ENCODE measurements at regions not wholly inside any gene's neighbourhood (a gene's known extent, or its start where the extent isn't known, plus 50 kb on each side); places are given as distances from the start of the nearest gene placed in this dataset.

DNA sequence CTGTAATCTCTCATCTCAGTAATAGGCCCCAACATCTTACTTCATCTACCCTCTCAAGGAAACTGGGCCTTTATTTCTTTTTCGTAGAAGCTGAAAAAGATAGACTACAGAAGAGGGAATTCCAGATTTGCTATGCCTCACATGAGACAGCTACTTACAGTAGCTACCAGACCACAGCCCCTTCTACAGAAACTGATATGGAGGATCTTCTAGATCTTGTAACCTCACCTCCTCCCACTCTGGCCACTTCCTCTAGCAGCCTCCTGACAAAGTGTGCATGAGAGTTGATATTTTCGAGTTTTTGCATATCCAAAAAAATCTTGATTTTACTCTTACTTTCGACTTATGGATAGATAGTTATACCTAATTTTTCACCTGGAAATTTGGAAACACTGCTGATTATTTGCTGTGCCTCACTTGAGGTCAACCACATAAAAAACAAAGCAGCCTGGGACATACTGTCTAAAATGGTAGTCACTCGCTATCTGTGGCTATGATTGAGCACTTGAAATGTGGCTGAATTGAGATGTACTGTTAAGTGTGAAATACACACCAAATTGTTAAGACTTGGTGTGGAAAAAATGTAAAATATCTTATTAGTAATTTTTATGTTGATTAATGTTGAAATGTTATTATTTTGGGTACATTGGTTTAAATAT, 86.3 kb upstream of the NID2 start:
- ATAC-seq (no peak), DNase-seq (ENCODE audit: low read depth, low spot score) (no peak), FAIRE-seq (no peak)
- H3K36me3 ChIP-seq (ENCODE audit: control insufficient read depth in 2 of 2, insufficient read depth in 2 of 2, low read length in 1 of 2): no peaks in the 10 kb centered on the region
- SMC1A ChIA-PET (ENCODE audit: uncharacterized antibody, unreplicated experiment): no interaction called here
- no peak overlapping the region for H3K4me3 ChIP-seq
- no peaks in the 10 kb centered on the region for H3K27me3 ChIP-seq (replicated peaks in 1 of 2; ENCODE audit: control insufficient read depth in 2 of 2, insufficient read depth in 2 of 2, low read length in 1 of 2)
- RAD21 ChIA-PET (ENCODE audit: unreplicated experiment): no interaction called here
- H3K4me2 ChIP-seq (ENCODE audit: control insufficient read depth, insufficient read depth): no peak overlapping the region
- BruUV-seq (replicated peaks): no TSS peak
- intact Hi-C loops (cut with micrococcal nuclease; ENCODE audit: unreplicated experiment): no loop called here
- no peak overlapping the region for H3K27ac ChIP-seq (ENCODE audit: control insufficient read depth, insufficient read depth)
- no peaks in the 10 kb centered on the region for H4K20me1 ChIP-seq (ENCODE audit: control insufficient read depth, insufficient read depth)
- H3K9ac ChIP-seq (ENCODE audit: control insufficient read depth, insufficient read depth, low read length): no peak overlapping the region
- no peaks in the 10 kb centered on the region for H3K4me1 ChIP-seq (ENCODE audit: control insufficient read depth, insufficient read depth, low read length)
- H2AFZ ChIP-seq (ENCODE audit: control insufficient read depth, low read depth, low read length): no peak overlapping the region
- POLR2A ChIA-PET: no interaction called here
- H3K79me2 ChIP-seq (ENCODE audit: control insufficient read depth, insufficient read depth, low read length): no peaks in the 10 kb centered on the region
- TF ChIP-seq IRF4 (IDR thresholded peaks at IDR 0.05; ENCODE audit: low read depth, low read length) (no peak), RUNX3 (IDR thresholded peaks at IDR 0.05; ENCODE audit: low read length) (no peak)
- WGBS (ENCODE audit: insufficient coverage, insufficient replicate concordance, low lambda C conversion rate, missing lambda C conversion rate): 2% methylated on average over 4 of the region's 4 CpGs
- in situ Hi-C loops (cut with MboI): no loop called here
- CTCF ChIA-PET: no interaction called here
- no peaks in the 10 kb centered on the region for H3K9me3 ChIP-seq (replicated peaks; ENCODE audit: control insufficient read depth, insufficient read depth, low read length)

DNA sequence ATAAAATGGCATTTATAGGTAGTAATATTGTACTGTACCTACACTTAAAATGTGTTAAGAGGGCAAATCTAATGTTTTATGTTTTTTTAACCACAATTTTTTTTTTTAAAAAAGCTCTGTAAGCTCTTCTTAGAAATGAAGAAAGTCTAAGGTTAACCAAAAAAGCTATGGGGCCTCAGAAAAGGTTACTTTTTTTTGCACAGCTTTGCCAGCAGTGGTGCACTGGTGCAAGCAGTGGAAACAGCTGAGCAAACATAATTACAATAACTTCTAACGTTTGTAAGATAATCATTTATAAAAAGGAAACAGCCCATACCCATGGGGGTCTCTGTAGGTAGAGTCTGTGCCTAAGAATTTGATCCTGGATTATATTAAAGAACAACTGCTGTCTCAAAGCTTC, 85.1 kb upstream of the NID2 start:
- SMC1A ChIA-PET (ENCODE audit: uncharacterized antibody, unreplicated experiment): no interaction called here
- Histone ChIP-seq H3K4me1 (ENCODE audit: control insufficient read depth, insufficient read depth, low read length) (no peaks in the 10 kb centered on the region), H3K4me2 (ENCODE audit: control insufficient read depth, insufficient read depth) (no peak overlapping the region), H3K9me3 (replicated peaks; ENCODE audit: control insufficient read depth, insufficient read depth, low read length) (no peaks in the 10 kb centered on the region), H2AFZ (ENCODE audit: control insufficient read depth, low read depth, low read length) (no peak overlapping the region), H3K27me3 (replicated peaks in 1 of 2; ENCODE audit: control insufficient read depth in 2 of 2, insufficient read depth in 2 of 2, low read length in 1 of 2) (no peaks in the 10 kb centered on the region), H3K79me2 (ENCODE audit: control insufficient read depth, insufficient read depth, low read length) (no peaks in the 10 kb centered on the region), H3K4me3 (no peak overlapping the region), H3K36me3 (ENCODE audit: control insufficient read depth in 2 of 2, insufficient read depth in 2 of 2, low read length in 1 of 2) (no peaks in the 10 kb centered on the region), H3K27ac (ENCODE audit: control insufficient read depth, insufficient read depth) (no peak overlapping the region), H4K20me1 (ENCODE audit: control insufficient read depth, insufficient read depth) (no peaks in the 10 kb centered on the region), H3K9ac (ENCODE audit: control insufficient read depth, insufficient read depth, low read length) (no peak overlapping the region)
- FAIRE-seq (no peak), DNase-seq (ENCODE audit: low read depth, low spot score) (no peak), ATAC-seq (no peak)
- intact Hi-C loops (cut with micrococcal nuclease; ENCODE audit: unreplicated experiment) (no loop called here), in situ Hi-C loops (cut with MboI) (no loop called here)
- no TSS peak for BruUV-seq (replicated peaks)
- POLR2A ChIA-PET: no interaction called here
- CTCF ChIA-PET: no interaction called here
- 6% methylated on average over 1 of the region's 1 CpG for WGBS (ENCODE audit: insufficient coverage, insufficient replicate concordance, low lambda C conversion rate, missing lambda C conversion rate)
- RAD21 ChIA-PET (ENCODE audit: unreplicated experiment): no interaction called here
- TF ChIP-seq TCF12 (IDR thresholded peaks at IDR 0.05; ENCODE audit: low read depth, low read length) (no peak), ESRRA (IDR thresholded peaks at IDR 0.05; ENCODE audit: low read length) (no peak), ZNF687 (IDR thresholded peaks at IDR 0.05) (no peak), IKZF1 (conservative IDR thresholded peaks at IDR 0.05) (no peak), JUND (IDR thresholded peaks at IDR 0.05; ENCODE audit: low read depth, low read length) (no peak)
- TF ChIP-seq, protein P1, sequence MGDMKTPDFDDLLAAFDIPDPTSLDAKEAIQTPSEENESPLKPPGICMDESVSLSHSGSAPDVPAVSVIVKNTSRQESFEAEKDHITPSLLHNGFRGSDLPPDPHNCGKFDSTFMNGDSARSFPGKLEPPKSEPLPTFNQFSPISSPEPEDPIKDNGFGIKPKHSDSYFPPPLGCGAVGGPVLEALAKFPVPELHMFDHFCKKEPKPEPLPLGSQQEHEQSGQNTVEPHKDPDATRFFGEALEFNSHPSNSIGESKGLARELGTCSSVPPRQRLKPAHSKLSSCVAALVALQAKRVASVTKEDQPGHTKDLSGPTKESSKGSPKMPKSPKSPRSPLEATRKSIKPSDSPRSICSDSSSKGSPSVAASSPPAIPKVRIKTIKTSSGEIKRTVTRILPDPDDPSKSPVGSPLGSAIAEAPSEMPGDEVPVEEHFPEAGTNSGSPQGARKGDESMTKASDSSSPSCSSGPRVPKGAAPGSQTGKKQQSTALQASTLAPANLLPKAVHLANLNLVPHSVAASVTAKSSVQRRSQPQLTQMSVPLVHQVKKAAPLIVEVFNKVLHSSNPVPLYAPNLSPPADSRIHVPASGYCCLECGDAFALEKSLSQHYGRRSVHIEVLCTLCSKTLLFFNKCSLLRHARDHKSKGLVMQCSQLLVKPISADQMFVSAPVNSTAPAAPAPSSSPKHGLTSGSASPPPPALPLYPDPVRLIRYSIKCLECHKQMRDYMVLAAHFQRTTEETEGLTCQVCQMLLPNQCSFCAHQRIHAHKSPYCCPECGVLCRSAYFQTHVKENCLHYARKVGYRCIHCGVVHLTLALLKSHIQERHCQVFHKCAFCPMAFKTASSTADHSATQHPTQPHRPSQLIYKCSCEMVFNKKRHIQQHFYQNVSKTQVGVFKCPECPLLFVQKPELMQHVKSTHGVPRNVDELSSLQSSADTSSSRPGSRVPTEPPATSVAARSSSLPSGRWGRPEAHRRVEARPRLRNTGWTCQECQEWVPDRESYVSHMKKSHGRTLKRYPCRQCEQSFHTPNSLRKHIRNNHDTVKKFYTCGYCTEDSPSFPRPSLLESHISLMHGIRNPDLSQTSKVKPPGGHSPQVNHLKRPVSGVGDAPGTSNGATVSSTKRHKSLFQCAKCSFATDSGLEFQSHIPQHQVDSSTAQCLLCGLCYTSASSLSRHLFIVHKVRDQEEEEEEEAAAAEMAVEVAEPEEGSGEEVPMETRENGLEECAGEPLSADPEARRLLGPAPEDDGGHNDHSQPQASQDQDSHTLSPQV (IDR thresholded peaks at IDR 0.05): no peak
- TF ChIP-seq, protein P2, sequence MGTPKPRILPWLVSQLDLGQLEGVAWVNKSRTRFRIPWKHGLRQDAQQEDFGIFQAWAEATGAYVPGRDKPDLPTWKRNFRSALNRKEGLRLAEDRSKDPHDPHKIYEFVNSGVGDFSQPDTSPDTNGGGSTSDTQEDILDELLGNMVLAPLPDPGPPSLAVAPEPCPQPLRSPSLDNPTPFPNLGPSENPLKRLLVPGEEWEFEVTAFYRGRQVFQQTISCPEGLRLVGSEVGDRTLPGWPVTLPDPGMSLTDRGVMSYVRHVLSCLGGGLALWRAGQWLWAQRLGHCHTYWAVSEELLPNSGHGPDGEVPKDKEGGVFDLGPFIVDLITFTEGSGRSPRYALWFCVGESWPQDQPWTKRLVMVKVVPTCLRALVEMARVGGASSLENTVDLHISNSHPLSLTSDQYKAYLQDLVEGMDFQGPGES (IDR thresholded peaks at IDR 0.05): no peak
